Endothelial cell of umbilical vein (primary cell): ENCODE measurements at regions not wholly inside any gene's neighbourhood (a gene's known extent, or its start where the extent isn't known, plus 50 kb on each side); places are given as distances from the start of the nearest gene placed in this dataset.

ENCODE experiments used
- BruUV-seq: library from RNA; stranded (reverse); fragments of 400-500 nt; replicated peaks from 2 replicates; lab custom pipeline; 2021; lab: Mats Ljungman, UMichigan
- CTCF ChIA-PET: fragments of 300-600, 350-600 bp; sonication (Branson Sonifier 250); formaldehyde crosslinking; loops from one replicate; lab custom pipeline; 2021; ENCODE audit warnings: antibody characterized with exemption, inconsistent platforms; lab: Charles Lee
- POLR2A ChIA-PET: fragments of 300-600, 350-600 bp; sonication (Branson Sonifier 250); formaldehyde crosslinking; loops from one replicate; lab custom pipeline; 2021; ENCODE audit warnings: antibody characterized with exemption, inconsistent platforms; lab: Charles Lee
- DNase-seq: peaks from one replicate; pipeline ENCODE4 v3.0.0-alpha.2; 2011; ENCODE audit warnings: low read depth, low spot score
- FAIRE-seq: peaks from 2 replicates; lab custom pipeline; 2011; peaks lifted over from hg19 to GRCh38; lab: Jason Lieb, UNC
- H2AFZ ChIP-seq: 2 replicates; pipeline ENCODE4 v1.6.0; 2012; ENCODE audit warnings: low read depth, low read length, control low read depth, inconsistent platforms
- H3K27ac ChIP-seq: 2 replicates; pipeline ENCODE4 v1.5.1; 2011; ENCODE audit warnings: low read depth, mild to moderate bottlenecking, control low read depth, low read length, moderate library complexity; ENCODE audit not compliant: insufficient read depth
- H3K27me3 ChIP-seq, 2 experiments: 2 replicates each; pipeline versions ENCODE4 v1.6.0 to v1.6.1; 2011; ENCODE audit warnings: low read length in 2 of 2, mixed read lengths in 1 of 2; ENCODE audit not compliant: control insufficient read depth in 2 of 2, insufficient read depth in 2 of 2
- H3K36me3 ChIP-seq, 2 experiments: 2 replicates in 1 of 2; 3 replicates in 1 of 2; pipeline ENCODE4 v1.5.1; 2011; ENCODE audit warnings: low read length in 2 of 2, mild to moderate bottlenecking in 1 of 2, moderate library complexity in 1 of 2; ENCODE audit not compliant: control insufficient read depth in 2 of 2, insufficient read depth in 2 of 2; ENCODE audit errors: extremely low read depth in 1 of 2
- H3K4me1 ChIP-seq: 3 replicates; pipeline ENCODE4 v1.5.1; 2011; ENCODE audit warnings: mild to moderate bottlenecking, low read length; ENCODE audit not compliant: control insufficient read depth, insufficient read depth; ENCODE audit errors: extremely low read depth
- H3K4me2 ChIP-seq: 2 replicates; pipeline ENCODE4 v1.6.1; 2011; ENCODE audit warnings: low read length, control low read depth, mixed read lengths; ENCODE audit not compliant: insufficient read depth
- H3K4me3 ChIP-seq, 3 experiments: fragments of 200-600 bp in 1 of 3; sonication (generic), shearing (Covaris generic) in 1 of 3; replicated peaks in 1 of 3; 2 replicates each; pipeline ENCODE4 v1.5.1; 2011 to 2016; ENCODE audit warnings: control low read depth in 3 of 3, low read length in 3 of 3, mild to moderate bottlenecking in 2 of 3, inconsistent platforms in 1 of 3, low read depth in 1 of 3, moderate library complexity in 1 of 3; ENCODE audit not compliant: insufficient read depth in 1 of 3
- H3K79me2 ChIP-seq: 2 replicates; pipeline ENCODE4 v1.6.0; 2012; ENCODE audit warnings: low read length, inconsistent platforms; ENCODE audit not compliant: control insufficient read depth, insufficient read depth
- H3K9ac ChIP-seq: replicated peaks from 2 replicates; pipeline ENCODE3; 2011; ENCODE audit warnings: low read length, control low read depth; ENCODE audit not compliant: insufficient read depth; ENCODE audit errors: extremely low read depth
- H3K9me1 ChIP-seq: replicated peaks from 3 replicates; pipeline ENCODE4 v1.6.0; 2011; ENCODE audit warnings: mild to moderate bottlenecking, low read length; ENCODE audit not compliant: control insufficient read depth, insufficient read depth; ENCODE audit errors: extremely low read depth
- H3K9me3 ChIP-seq: replicated peaks from 2 replicates; pipeline ENCODE4 v1.5.1; 2012; ENCODE audit warnings: low read length, inconsistent platforms; ENCODE audit not compliant: control insufficient read depth, insufficient read depth
- H4K20me1 ChIP-seq: replicated peaks from 2 replicates; pipeline ENCODE3; 2011; ENCODE audit warnings: mild to moderate bottlenecking, low read length; ENCODE audit not compliant: control insufficient read depth, insufficient read depth; ENCODE audit errors: extremely low read depth
- CTCF ChIP-seq, 2 donors: IDR thresholded peaks; 1 replicate in 1 of 2; 2 replicates in 1 of 2; pipeline ENCODE4 v1.5.1; 2011; ENCODE audit warnings: low read length in 2 of 2, mild to moderate bottlenecking in 2 of 2, moderate library complexity in 2 of 2, control low read depth in 1 of 2, inconsistent platforms in 1 of 2, low read depth in 1 of 2; ENCODE audit not compliant: insufficient read depth in 1 of 2; ENCODE audit errors: extremely low read depth in 1 of 2
- EZH2 ChIP-seq: IDR thresholded peaks from 2 replicates; pipeline ENCODE4 v1.6.1; 2012; ENCODE audit warnings: borderline replicate concordance, low read depth, mild to moderate bottlenecking, moderate library complexity, low read length, inconsistent platforms; ENCODE audit not compliant: severe bottlenecking
- FOS ChIP-seq: IDR thresholded peaks from 2 replicates; pipeline ENCODE4 v1.6.1; 2011; ENCODE audit warnings: mild to moderate bottlenecking, low read length, moderate library complexity, borderline replicate concordance; ENCODE audit not compliant: insufficient read depth
- GATA2 ChIP-seq: IDR thresholded peaks from 2 replicates; pipeline ENCODE4 v1.7.0; 2011; ENCODE audit warnings: low read depth, mild to moderate bottlenecking, moderate library complexity, mixed read lengths, low read length; ENCODE audit not compliant: insufficient read length, insufficient read depth
- JUN ChIP-seq: IDR thresholded peaks from 2 replicates; pipeline ENCODE4 v1.6.1; 2011; ENCODE audit warnings: borderline replicate concordance, low read depth; ENCODE audit not compliant: insufficient read length, insufficient read depth
- MAX ChIP-seq: IDR thresholded peaks from 2 replicates; pipeline ENCODE4 v1.6.1; 2011; ENCODE audit not compliant: insufficient read depth, insufficient read length
- MYC ChIP-seq: IDR thresholded peaks from one replicate; pipeline ENCODE4 v1.6.1; 2011; ENCODE audit warnings: mild to moderate bottlenecking, low read depth, low read length
- POLR2A ChIP-seq: IDR thresholded peaks from 2 replicates; pipeline ENCODE4 v1.6.1; 2012; ENCODE audit warnings: low read depth, mild to moderate bottlenecking, control low read depth, low read length
- POLR2AphosphoS5 ChIP-seq: IDR thresholded peaks from 2 replicates; pipeline ENCODE4 v1.6.1; 2012; ENCODE audit warnings: low read depth, mild to moderate bottlenecking, control low read depth, low read length, moderate library complexity; ENCODE audit not compliant: insufficient read depth
- dilution Hi-C: fragments of 300-500 bp; cut with MboI; formaldehyde crosslinking; loops from one replicate; pipeline ENCODE4 v1.15.0; 2019; ENCODE audit warnings: low sequenced_read_pairs; ENCODE audit not compliant: extremely low pct_ligation_motif_present
- intact Hi-C: fragments of 100-400 bp; cut with micrococcal nuclease; formaldehyde crosslinking; loops from one replicate; pipeline ENCODE4 v1.10.0; 2022

- dilution Hi-C loops: no loop called here
- Histone ChIP-seq H3K27ac (no peak overlapping the region), H3K4me3 (no peak overlapping the region), H3K79me2 (no peaks in the 10 kb centered on the region), H3K36me3 (no peaks in the 10 kb centered on the region), H3K9me1 (no peaks in the 10 kb centered on the region), H4K20me1 (no peaks in the 10 kb centered on the region), H3K4me2 (no peak overlapping the region), H3K4me1 (no peaks in the 10 kb centered on the region), H3K9me3 (no peaks in the 10 kb centered on the region), H2AFZ (no peak overlapping the region), H3K9ac (no peak overlapping the region), H3K27me3 (peaks cover 0 to 2% of the 10 kb centered on the region in 2 experiments)
- ChIA-PET CTCF (no interaction called here), POLR2A (no interaction called here)
- no peak for TF ChIP-seq MYC
- TF ChIP-seq CTCF (IDR thresholded peaks at IDR 0.05; ENCODE audit: extremely low read depth in 1 of 2, insufficient read depth in 1 of 2, low read depth in 1 of 2, low read length in 2 of 2): no peak
- no peak for TF ChIP-seq EZH2
- TF ChIP-seq JUN: no peak
- TF ChIP-seq POLR2AphosphoS5: no peak
- no peak for TF ChIP-seq FOS
- no peak for TF ChIP-seq GATA2
- no peak for TF ChIP-seq POLR2A
- no peak for TF ChIP-seq MAX
- FAIRE-seq (no peak), DNase-seq (no peak)
- intact Hi-C loops: no loop called here
- BruUV-seq: no TSS peak
Measured at GRCh38 chr11:121807051-121807450, 309.0 kb downstream of the BLID start.
